Transverse colon (tissue), 4 donors: ENCODE measurements at regions not wholly inside any gene's neighbourhood (a gene's known extent, or its start where the extent isn't known, plus 50 kb on each side); places are given as distances from the start of the nearest gene placed in this dataset.

Source experiments
- CTCF ChIP-seq, 5 experiments: fragments of 200-600 bp in 3 of 5; fragments of 450-650 bp in 2 of 5; sonication (generic) in 3 of 5; IDR thresholded peaks; 1 replicate in 2 of 5; 2 replicates in 3 of 5; pipeline ENCODE4 v1.5.1; 2016 to 2017; ENCODE audit warnings: antibody characterized with exemption in 5 of 5, inconsistent platforms in 3 of 5, mild to moderate bottlenecking in 2 of 5, moderate library complexity in 1 of 5
- POLR2A ChIP-seq: fragments of 450-650 bp; IDR thresholded peaks from one replicate; pipeline ENCODE4 v1.6.1; 2016; ENCODE audit warnings: antibody characterized with exemption, mild to moderate bottlenecking, moderate library complexity
- POLR2AphosphoS5 ChIP-seq, 3 donors: sonication (generic); formaldehyde crosslinking; IDR thresholded peaks; one replicate each; pipeline ENCODE4 v1.6.1; 2016; ENCODE audit warnings: antibody characterized with exemption in 3 of 3

- TF ChIP-seq CTCF (IDR thresholded peaks at IDR 0.05) (no peak), POLR2A (no peak), POLR2AphosphoS5 (IDR thresholded peaks at IDR 0.05) (no peak)
Observed at GRCh38 chr14:53461858-53462257, 308.7 kb upstream of the DDHD1 start.
